ENCODE measurements at regions not wholly inside any gene's neighbourhood (a gene's known extent, or its start where the extent isn't known, plus 50 kb on each side); places are given as distances from the start of the nearest gene placed in this dataset.
"Not testable (repeated sequence)": the region's sequence is repeated elsewhere in the genome, so short reads cannot be mapped to it uniquely, and the experiment has no call there.

GRCh38 chr5:67674159-67674655 is 477.6 kb upstream of the CD180 start:
- no peak for DNase-seq

GRCh38 chr5:67673618-67674017 is 477.0 kb upstream of the CD180 start:
- DNase-seq = no peak

GRCh38 chr5:67673180-67673579 is 476.6 kb upstream of the CD180 start:
- no peak for DNase-seq

GRCh38 chr5:67672636-67673035 is 476.0 kb upstream of the CD180 start:
- no peak for DNase-seq

DNA sequence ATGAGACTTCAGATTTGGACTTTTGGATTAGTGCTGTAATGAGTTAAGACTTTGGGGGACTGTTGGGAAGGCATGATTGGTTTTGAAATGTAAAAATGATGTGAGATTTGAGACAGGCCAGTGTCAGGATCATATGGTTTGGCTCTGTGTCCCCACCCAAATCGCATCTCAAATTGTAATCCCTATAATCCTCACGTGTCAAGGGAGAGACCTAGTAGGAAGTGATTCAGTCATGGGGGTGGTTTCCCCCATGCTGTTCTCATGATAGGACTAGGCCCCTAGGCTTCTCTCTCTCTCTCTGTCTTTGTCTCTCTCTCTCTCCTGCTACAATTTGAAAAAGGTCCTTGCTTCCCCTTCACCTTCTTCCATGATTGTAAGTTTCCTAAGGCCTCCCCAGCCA is 473.3 kb upstream of the CD180 start:
- DNase-seq = no peak

DNA sequence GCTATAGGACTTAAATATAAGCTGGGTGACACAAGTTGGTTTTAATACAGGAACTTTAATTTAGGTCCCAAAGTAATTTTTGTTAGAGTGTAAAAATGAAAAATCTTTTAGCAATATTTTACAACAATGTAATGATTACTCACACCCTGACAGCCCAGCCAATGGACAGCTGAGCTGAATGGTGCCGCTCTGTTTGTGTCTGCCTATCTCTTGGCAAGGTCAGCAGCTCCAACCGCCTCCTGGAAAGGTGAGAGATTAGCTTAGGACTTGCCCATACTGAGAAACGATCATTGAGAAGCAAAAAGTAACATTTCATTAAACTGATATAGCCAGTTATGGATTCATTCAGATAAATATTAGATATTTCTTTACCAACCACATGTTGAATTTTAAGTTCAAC is 463.6 kb upstream of the CD180 start:
- no peak for DNase-seq

- DNase-seq = no peak
Observed at GRCh38 chr5:67659288-67659687, 462.7 kb upstream of the CD180 start.

GRCh38 chr5:67657055-67657454 is 460.5 kb upstream of the CD180 start:
- DNase-seq = no peak

DNA sequence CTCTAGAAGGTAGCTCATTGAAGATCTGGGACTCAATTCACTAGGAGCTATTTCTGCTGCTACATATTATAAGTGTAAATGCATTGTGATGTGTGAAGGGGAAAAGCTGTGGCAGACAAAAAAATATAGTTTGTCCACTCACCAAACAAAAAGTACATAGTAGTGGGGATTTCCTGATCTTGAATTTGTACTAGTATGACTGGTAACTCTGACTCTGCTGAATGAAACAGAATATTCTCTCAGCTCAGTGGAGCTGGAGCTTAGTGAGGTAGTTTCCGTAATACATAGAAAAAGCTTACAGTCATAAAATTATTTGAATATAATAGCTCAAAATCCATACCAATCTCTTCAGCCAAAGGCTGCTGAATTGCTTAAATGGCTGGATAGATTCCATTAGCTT is 455.6 kb upstream of the CD180 start:
- DNase-seq = no peak

GRCh38 chr5:67651180-67651579 is 454.6 kb upstream of the CD180 start:
- DNase-seq = no peak

DNA sequence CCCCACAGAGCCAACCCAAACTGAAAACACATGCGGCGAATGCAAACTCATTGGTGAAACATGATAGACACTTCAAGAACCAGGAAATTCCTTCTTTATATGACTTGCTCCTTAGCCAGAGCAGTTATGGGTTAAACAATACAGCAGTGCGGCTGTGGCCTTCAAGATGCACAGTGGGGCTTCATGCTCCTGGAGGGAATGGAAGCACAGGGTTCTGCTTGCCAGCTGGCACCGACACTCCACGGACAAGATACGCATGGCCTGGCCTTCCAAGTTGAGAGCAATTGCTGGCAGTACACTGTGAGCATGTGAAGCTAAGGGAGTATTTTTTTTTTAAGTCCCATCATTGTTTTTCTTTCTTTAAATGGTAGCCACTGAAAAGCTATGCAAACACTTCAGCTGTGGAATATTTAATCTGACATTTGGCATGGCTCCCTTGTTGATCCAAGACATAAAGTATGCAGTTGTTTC is 451.6 kb upstream of the CD180 start:
- DNase-seq = no peak

DNA sequence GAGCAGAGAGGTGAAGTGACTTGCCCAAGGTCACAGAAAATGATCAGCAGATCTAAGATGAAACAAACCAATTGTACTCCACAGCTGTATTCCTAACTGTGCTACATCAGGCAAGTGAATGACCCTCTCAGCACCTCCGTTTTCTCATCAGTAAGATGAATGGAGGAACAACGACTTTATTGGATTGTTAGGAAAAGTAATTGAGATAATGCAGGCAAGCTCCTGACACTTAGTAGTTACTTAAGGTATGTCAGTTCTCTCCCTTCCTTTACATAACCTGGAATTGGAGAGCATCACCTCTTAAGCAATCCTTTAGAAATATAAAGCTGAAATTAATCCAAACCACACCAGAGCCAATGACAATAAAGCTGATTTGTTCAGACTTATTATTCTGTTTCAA is 451.2 kb upstream of the CD180 start:
- DNase-seq = no peak

GRCh38 chr5:67644221-67644920 is 447.8 kb upstream of the CD180 start:
- no peak for DNase-seq

DNA sequence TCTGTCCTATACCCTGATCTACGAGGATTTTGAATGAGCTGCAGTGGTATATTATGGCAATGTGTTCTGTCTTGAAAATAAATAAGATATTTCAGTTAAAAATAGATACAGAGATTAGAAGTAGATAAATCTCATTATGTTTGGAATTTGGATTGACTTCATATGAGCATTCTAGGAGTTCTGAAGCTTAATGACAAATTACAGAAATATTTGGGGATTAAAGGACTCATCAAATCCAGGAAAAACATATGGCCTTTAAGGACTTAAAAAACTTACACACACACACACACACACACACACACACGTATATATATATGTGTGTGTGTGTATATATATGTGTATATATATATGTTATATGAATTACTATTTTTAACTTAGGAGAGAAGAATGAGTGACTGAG is 446.9 kb upstream of the CD180 start:
- no peak for DNase-seq

GRCh38 chr5:67639976-67640375 is 443.4 kb upstream of the CD180 start:
- no peak for DNase-seq

DNA sequence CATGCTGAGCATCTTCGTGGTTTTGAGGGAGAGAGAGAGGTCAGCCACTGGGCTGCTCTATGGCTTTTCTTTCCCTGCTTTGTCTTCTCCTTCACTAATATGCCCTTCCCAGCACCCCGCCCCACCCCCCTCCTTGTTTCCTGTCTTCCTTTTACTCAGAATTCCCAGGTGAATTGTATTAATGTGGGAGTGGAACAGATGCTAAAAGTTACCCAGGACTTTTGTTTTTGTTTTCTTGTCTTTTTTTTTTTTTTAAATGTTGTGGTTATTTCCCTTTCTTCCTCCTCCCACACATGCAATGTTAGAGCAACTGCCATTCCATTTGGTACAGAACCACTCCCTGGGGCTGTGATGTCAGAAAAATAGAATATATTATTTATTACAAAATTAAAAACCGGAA is 442.7 kb upstream of the CD180 start:
- DNase-seq = no peak

DNA sequence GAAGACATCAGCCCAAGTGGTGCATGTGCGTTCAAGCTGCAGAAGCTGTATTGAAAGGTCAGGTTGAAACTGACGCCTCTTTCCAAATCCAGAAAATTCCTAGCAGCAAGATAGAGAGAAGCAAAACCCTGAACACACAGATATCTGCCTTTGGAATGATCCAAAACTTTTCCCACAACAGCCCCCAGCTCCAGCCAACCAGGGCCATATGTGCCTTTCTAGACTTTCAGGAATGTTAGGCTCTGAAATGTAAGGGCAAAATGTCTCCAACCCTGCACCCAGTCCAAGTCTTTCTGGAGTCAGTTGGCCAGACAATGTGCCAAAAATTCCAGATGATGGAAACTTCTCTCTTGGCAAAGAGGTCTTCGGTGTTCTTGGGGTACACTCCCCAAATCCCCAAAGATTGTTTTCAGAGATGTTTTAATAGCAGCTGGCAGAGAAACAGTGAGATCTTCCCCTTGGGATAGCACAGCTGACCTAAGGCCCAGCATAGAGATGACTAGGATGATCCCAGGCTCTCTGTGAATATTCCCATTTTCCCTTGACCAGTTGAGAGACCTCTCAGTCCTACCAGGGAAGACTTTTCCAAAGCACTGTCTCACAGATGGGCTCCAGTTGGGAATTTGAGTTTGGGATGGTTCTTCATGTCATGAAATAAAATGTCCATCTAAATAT is 440.4 kb upstream of the CD180 start:
- DNase-seq = no peak

DNA sequence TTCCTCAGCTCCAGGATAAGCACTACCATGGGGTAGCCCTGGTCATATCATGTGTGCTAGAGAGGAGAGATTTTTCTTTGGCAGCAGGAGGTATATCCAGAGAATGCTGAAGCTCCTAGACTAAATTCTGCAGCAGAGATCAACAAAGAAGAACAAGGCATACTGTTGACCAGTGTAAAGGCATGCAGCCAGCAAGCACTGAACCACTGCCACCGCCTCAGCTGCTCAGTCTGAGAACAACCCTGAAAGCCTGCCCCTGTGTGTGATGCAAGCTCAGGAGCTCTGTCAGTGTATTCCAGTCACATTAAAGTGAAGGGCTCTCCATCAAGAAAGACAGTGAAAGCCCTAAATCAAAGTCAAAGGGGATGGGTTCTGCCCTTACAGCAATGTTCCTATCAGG is 439.5 kb upstream of the CD180 start:
- no peak for DNase-seq

DNA sequence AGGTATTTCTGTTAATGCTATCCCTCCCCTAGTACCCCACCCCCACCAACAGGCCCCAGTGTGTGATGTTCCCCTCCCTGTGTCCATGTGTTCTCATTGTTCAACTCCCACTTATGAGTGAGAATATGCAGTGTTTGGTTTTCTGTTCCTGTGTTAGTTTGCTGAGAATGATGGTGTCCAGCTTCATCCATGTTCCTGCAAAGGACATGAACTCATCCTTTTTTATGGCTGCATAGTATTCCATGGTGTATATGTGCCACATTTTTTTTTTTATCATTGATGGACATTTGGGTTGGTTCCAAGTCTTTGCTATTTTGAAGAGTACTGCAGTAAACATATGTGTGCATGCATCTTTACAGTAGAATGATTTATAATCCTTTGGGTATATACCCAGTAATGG is 430.5 kb upstream of the CD180 start:
- DNase-seq = not testable (repeated sequence)

- DNase-seq = no peak
Observed at GRCh38 chr5:67623078-67623477, 426.5 kb upstream of the CD180 start.

- DNase-seq = no peak
Observed at GRCh38 chr5:67620424-67621397, 424.1 kb upstream of the CD180 start.

DNA sequence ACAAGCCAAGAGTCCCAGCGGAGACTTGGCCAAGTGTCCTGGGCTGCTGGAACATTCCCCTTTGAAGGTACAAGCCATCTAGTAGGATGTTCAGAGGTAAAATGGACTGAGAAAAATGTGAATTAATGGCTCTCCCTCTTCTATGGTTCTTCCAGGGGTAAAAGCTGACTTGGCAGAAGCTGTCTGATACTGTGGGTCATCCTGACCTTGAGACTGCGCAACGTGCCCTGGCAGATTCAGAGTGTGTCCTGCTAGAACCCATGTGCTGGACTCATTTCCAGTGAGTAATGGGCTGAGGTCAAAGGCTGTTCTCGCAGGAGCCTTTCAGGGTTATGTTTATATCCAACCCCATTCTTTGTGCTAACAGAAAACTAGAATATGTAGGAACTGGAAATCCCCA is 423.0 kb upstream of the CD180 start:
- DNase-seq = no peak

DNA sequence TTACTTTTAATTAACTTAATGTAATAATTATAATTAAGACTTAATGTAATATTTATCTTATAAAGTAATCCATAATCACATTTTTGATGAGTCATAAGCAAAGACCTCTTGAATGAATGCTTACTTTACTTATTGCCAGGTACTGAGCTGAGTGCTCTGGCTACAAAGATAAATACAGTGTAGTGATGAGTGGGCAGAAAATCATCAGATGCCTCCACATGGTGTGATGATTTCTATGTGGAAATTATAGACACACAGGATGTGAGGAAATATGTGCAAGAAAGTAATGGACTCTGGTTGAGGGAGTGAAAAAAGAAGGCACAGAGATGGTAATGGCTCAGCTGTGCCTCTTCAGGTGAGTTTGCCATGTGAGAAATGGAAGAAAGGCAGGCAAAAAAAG is 422.6 kb upstream of the CD180 start:
- no peak for DNase-seq

Data from CD4-positive, alpha-beta T cell treated with Interleukin-12 subunit alpha and Interleukin-12 subunit beta, for 1 hour (primary cell).